ENCODE measurements at regions not wholly inside any gene's neighbourhood (a gene's known extent, or its start where the extent isn't known, plus 50 kb on each side); places are given as distances from the start of the nearest gene placed in this dataset.
"Not testable (repeated sequence)": the region's sequence is repeated elsewhere in the genome, so short reads cannot be mapped to it uniquely, and the experiment has no call there.

GRCh38 chr12:83920821-83921547 is 991.6 kb downstream of the SLC6A15 start:
- no peak for DNase-seq

- no peak for DNase-seq
These were observed 993.5 kb downstream of the SLC6A15 start for GRCh38 chr12:83919081-83919480.

- no peak for DNase-seq
These were observed 1008.4 kb downstream of the SLC6A15 start for GRCh38 chr12:83904175-83904574.

- no peak for DNase-seq
These were observed 1016.2 kb downstream of the SLC6A15 start for GRCh38 chr12:83896416-83896815.

- no peak for DNase-seq
These were observed 1019.5 kb downstream of the SLC6A15 start for GRCh38 chr12:83893101-83893500.

GRCh38 chr12:83889745-83890144 is 1022.9 kb downstream of the SLC6A15 start:
- DNase-seq = no peak

- no peak for DNase-seq
These were observed 1026.1 kb downstream of the SLC6A15 start for GRCh38 chr12:83886479-83886878.

GRCh38 chr12:83870921-83871599 is 1041.5 kb downstream of the SLC6A15 start:
- DNase-seq = not testable (repeated sequence)

GRCh38 chr12:83866477-83866876 is 1046.1 kb downstream of the SLC6A15 start:
- DNase-seq = no peak

GRCh38 chr12:83865431-83865830 is 1047.2 kb downstream of the SLC6A15 start:
- no peak for DNase-seq

GRCh38 chr12:83864054-83864453 is 1048.5 kb downstream of the SLC6A15 start:
- DNase-seq = no peak

GRCh38 chr12:83859021-83859420 is 1053.6 kb downstream of the SLC6A15 start:
- DNase-seq = no peak

- DNase-seq = no peak
These were observed 1055.8 kb downstream of the SLC6A15 start for GRCh38 chr12:83856803-83857202.

- DNase-seq = no peak
These were observed 1062.1 kb downstream of the SLC6A15 start for GRCh38 chr12:83850531-83850930.

GRCh38 chr12:83848702-83849101 is 1063.9 kb downstream of the SLC6A15 start:
- DNase-seq = no peak

- DNase-seq = no peak
These were observed 1069.1 kb downstream of the SLC6A15 start for GRCh38 chr12:83843541-83843940.

- DNase-seq = no peak
These were observed 1071.0 kb downstream of the SLC6A15 start for GRCh38 chr12:83841620-83842019.

- no peak for DNase-seq
These were observed 1084.7 kb downstream of the SLC6A15 start for GRCh38 chr12:83827860-83828259.

- no peak for DNase-seq
These were observed 1085.4 kb downstream of the SLC6A15 start for GRCh38 chr12:83827193-83827592.

- no peak for DNase-seq
These were observed 1086.5 kb downstream of the SLC6A15 start for GRCh38 chr12:83826112-83826511.

- no peak for DNase-seq
These were observed 1089.1 kb downstream of the SLC6A15 start for GRCh38 chr12:83823386-83824045.

GRCh38 chr12:83821967-83822366 is 1090.6 kb downstream of the SLC6A15 start:
- no peak for DNase-seq

GRCh38 chr12:83818881-83819280 is 1093.7 kb downstream of the SLC6A15 start:
- DNase-seq = no peak
